Neural cell (in vitro differentiated cells): ENCODE measurements at regions not wholly inside any gene's neighbourhood (a gene's known extent, or its start where the extent isn't known, plus 50 kb on each side); places are given as distances from the start of the nearest gene placed in this dataset.

Experiments
- EP300 ChIP-seq: fragments of 450-650 bp; conservative IDR thresholded peaks from 2 replicates; pipeline ENCODE4 v1.6.1; 2014; ENCODE audit warnings: antibody characterized with exemption, mild to moderate bottlenecking, moderate library complexity; ENCODE audit not compliant: poor library complexity, severe bottlenecking
- EZH2 ChIP-seq: fragments of 200-600, 300-800 bp; shearing (Covaris generic), sonication (generic); IDR thresholded peaks from 2 replicates; pipeline ENCODE4 v1.6.1; 2014; ENCODE audit warnings: antibody characterized with exemption, low read length, borderline replicate concordance, mild to moderate bottlenecking; ENCODE audit not compliant: insufficient read depth, poor library complexity, severe bottlenecking
- MXI1 ChIP-seq: fragments of 450-650 bp; conservative IDR thresholded peaks from 2 replicates; pipeline ENCODE4 v1.6.1; 2014; ENCODE audit warnings: antibody characterized with exemption, mild to moderate bottlenecking; ENCODE audit not compliant: poor library complexity, severe bottlenecking
- TF ChIP-seq, protein P1 (sequence below): fragments of 450-650 bp; IDR thresholded peaks from 2 replicates; pipeline ENCODE4 v1.5.1; 2014; ENCODE audit warnings: antibody characterized with exemption, mild to moderate bottlenecking, moderate library complexity; ENCODE audit not compliant: poor library complexity, severe bottlenecking
- TF ChIP-seq, protein P2 (sequence below): IDR thresholded peaks from 2 replicates; pipeline ENCODE4 v1.6.1; 2012; ENCODE audit warnings: borderline replicate concordance

DNA sequence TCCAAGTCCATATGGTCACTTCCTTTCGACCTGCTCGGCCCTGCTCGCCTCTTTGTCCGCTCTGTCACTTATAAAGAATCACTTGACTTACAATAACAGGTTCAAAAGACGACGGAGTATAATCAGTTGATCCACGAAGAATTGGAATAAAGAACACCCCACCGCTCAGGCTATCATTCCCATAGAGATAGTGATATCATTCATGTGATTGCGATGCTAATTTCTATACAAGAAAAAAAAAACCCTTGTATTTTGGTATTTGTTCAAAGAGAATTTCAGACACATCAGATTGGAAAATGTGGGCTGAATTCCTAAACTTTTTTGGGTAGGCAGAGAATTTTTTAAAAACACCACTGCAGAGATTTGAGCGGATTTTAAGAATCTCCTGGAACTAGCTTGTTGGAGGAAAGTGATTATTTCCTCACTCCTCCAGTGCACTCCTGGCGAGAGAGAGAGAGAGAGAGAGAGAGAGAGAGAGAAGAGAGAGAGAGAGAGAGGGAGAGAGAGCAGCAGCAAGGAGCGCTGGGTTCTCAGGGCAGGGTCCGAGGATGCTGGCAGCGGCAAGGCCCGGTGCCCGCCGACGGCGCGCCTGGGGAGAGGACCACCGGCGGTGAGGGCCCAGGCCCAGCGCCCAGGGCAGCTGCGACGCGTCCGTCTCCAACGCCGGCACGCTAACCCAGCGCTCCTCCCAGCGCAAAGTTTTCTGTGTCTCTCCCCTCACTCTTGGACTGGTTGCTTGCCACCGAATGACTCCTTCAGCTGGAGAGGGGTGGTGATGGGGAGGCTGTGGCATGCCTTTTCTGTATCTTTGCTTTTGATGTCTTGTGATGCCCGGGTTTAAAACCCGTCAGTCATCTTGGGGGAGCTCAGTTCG is 149.0 kb upstream of the ZNF536 start:
- no peak for TF ChIP-seq EZH2
- TF ChIP-seq, protein P1, sequence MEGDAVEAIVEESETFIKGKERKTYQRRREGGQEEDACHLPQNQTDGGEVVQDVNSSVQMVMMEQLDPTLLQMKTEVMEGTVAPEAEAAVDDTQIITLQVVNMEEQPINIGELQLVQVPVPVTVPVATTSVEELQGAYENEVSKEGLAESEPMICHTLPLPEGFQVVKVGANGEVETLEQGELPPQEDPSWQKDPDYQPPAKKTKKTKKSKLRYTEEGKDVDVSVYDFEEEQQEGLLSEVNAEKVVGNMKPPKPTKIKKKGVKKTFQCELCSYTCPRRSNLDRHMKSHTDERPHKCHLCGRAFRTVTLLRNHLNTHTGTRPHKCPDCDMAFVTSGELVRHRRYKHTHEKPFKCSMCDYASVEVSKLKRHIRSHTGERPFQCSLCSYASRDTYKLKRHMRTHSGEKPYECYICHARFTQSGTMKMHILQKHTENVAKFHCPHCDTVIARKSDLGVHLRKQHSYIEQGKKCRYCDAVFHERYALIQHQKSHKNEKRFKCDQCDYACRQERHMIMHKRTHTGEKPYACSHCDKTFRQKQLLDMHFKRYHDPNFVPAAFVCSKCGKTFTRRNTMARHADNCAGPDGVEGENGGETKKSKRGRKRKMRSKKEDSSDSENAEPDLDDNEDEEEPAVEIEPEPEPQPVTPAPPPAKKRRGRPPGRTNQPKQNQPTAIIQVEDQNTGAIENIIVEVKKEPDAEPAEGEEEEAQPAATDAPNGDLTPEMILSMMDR, result no peak
- no peak for TF ChIP-seq EP300
- no peak for TF ChIP-seq MXI1
- TF ChIP-seq, protein P2, sequence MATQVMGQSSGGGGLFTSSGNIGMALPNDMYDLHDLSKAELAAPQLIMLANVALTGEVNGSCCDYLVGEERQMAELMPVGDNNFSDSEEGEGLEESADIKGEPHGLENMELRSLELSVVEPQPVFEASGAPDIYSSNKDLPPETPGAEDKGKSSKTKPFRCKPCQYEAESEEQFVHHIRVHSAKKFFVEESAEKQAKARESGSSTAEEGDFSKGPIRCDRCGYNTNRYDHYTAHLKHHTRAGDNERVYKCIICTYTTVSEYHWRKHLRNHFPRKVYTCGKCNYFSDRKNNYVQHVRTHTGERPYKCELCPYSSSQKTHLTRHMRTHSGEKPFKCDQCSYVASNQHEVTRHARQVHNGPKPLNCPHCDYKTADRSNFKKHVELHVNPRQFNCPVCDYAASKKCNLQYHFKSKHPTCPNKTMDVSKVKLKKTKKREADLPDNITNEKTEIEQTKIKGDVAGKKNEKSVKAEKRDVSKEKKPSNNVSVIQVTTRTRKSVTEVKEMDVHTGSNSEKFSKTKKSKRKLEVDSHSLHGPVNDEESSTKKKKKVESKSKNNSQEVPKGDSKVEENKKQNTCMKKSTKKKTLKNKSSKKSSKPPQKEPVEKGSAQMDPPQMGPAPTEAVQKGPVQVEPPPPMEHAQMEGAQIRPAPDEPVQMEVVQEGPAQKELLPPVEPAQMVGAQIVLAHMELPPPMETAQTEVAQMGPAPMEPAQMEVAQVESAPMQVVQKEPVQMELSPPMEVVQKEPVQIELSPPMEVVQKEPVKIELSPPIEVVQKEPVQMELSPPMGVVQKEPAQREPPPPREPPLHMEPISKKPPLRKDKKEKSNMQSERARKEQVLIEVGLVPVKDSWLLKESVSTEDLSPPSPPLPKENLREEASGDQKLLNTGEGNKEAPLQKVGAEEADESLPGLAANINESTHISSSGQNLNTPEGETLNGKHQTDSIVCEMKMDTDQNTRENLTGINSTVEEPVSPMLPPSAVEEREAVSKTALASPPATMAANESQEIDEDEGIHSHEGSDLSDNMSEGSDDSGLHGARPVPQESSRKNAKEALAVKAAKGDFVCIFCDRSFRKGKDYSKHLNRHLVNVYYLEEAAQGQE, result no peak
